ENCODE measurements at regions not wholly inside any gene's neighbourhood (a gene's known extent, or its start where the extent isn't known, plus 50 kb on each side); places are given as distances from the start of the nearest gene placed in this dataset.

GRCh38 chr2:210795506-210795905 lies 239.1 kb downstream of the CPS1 start:
- TF ChIP-seq POLR2AphosphoS5 (IDR thresholded peaks at IDR 0.05; ENCODE audit: borderline replicate concordance, low read depth, low read length) (no peak), EZH2 (IDR thresholded peaks at IDR 0.05) (no peak), FOXP2 (optimal IDR thresholded peaks at IDR 0.05; ENCODE audit: control extremely low read depth, extremely low read length, insufficient read depth) (no peak)
